ENCODE measurements at regions not wholly inside any gene's neighbourhood (a gene's known extent, or its start where the extent isn't known, plus 50 kb on each side); places are given as distances from the start of the nearest gene placed in this dataset.

DNA sequence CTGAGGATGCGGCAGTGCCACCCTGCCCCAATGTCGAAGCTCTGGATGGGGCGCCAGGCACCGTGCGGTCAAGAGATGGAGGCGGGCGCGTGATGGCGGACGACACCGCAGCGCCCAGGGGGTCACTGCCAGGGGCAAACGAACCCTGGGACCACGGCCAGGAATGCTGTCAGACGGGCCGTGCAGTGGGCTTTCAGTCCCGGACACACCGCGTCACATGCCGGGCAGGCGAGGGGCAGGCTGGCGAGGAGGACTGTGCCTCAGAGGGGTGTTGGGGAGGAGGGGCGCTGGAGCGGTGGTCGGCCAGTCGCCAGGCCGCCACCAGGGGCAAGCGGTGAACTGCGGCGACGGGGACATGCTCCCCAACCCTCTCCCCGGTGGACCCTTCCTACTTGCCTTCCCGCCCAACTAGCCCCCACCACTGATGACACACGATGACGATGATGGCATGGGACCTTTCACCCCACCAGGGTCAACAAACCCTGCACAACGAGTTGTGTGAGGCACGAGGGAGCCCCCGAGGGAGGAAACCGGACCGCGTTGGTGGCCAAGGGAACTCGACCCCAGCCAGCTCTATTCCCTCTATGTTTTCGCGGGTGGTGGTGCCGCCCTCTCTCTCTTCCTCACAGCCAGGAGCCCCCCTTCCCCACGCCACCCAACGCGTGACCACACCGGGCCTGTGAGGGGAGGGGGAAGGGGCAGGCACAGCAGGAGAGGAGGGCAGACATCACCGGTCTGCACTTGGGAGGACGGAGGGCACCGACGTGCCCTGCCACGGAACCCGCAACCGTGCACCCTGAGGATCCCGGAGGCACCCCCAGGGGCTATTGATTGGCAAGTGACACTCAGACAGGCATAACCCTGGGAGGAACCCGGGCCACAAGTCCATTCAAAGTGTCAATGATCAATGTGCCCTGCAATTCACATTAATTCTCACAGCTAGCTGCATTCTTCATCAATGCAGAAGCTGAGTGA lies 1960.9 kb upstream of the DEFB115 start:
- peaks cover 29% of the 10 kb centered on the region for H3K9me3 ChIP-seq (ENCODE audit: control insufficient read depth, low read depth, low read length)
- H2AFZ ChIP-seq (ENCODE audit: low read length), result no peak overlapping the region
- H3K4me1 Mint-ChIP-seq, result no peaks in the 10 kb centered on the region

More for the DNA sequence above, 1960.9 kb upstream of the DEFB115 start:
- Histone ChIP-seq H3K23me2 (ENCODE audit: insufficient read length, low read depth, low read length, poor library complexity, severe bottlenecking) (no peaks in the 10 kb centered on the region), H3K4me1 (ENCODE audit: insufficient read depth, low read length) (no peaks in the 10 kb centered on the region), H2AK5ac (ENCODE audit: insufficient read length, low read length) (no peak overlapping the region), H3K4ac (ENCODE audit: low read depth, low read length) (no peak overlapping the region), H3K23ac (ENCODE audit: insufficient read length, low read depth, low read length) (no peak overlapping the region), H3K9ac (ENCODE audit: extremely low read depth, insufficient read length, low read length) (no peak overlapping the region), H4K5ac (ENCODE audit: insufficient read length, low read depth, low read length) (no peak overlapping the region), H3K27ac (ENCODE audit: insufficient read length, low read depth, low read length) (no peak overlapping the region), H3K79me1 (ENCODE audit: insufficient read depth, low read depth, low read length, poor library complexity, severe bottlenecking) (no peaks in the 10 kb centered on the region), H2BK12ac (ENCODE audit: insufficient read length, low read depth, low read length) (no peak overlapping the region), H4K91ac (ENCODE audit: insufficient read length, low read depth, low read length) (no peak overlapping the region), H3K14ac (ENCODE audit: insufficient read depth, low read length) (no peak overlapping the region), H3T11ph (ENCODE audit: low read length) (no peak overlapping the region), H2BK5ac (ENCODE audit: insufficient read length, low read length) (no peak overlapping the region), H2BK15ac (ENCODE audit: low read depth, low read length) (no peak overlapping the region), H3K4me2 (ENCODE audit: insufficient read depth, insufficient read length, low read length) (no peak overlapping the region), H2BK120ac (ENCODE audit: low read depth, low read length, poor library complexity, severe bottlenecking) (no peak overlapping the region), H3K27me3 (ENCODE audit: insufficient read depth, low read length) (no peaks in the 10 kb centered on the region), H3K56ac (ENCODE audit: insufficient read length, low read depth, low read length) (no peak overlapping the region), H2BK20ac (ENCODE audit: low read depth, low read length, poor library complexity, severe bottlenecking) (no peak overlapping the region), H3K79me2 (ENCODE audit: insufficient read depth, low read length) (no peaks in the 10 kb centered on the region), H4K20me1 (ENCODE audit: control insufficient read depth, insufficient read depth, insufficient read length) (no peaks in the 10 kb centered on the region), H4K8ac (replicated peaks; ENCODE audit: insufficient read length, low read depth, low read length) (no peak overlapping the region), H3K18ac (ENCODE audit: insufficient read length, low read depth, low read length) (no peak overlapping the region)
- no peak for DNase-seq
- peaks cover 11 to 23% (median 16%) of the 10 kb centered on the region in 3 experiments; a peak in 6 of 7 replicates for H3K36me3 Mint-ChIP-seq (ENCODE audit: insufficient read depth in 1 of 3, low read depth in 3 of 3)
- H3K27me3 Mint-ChIP-seq (ENCODE audit: low read depth), result peaks cover 2% of the 10 kb centered on the region
- peaks cover 7 to 41% of the 10 kb centered on the region in 2 experiments for H3K9me3 Mint-ChIP-seq
- no peak overlapping the region for H3K4me3 Mint-ChIP-seq
- WGBS (ENCODE audit: extremely low coverage, insufficient read length, low lambda C conversion rate), result no CpG with 5 or more reads among the region's 58 CpGs
- TF ChIP-seq, protein P1, sequence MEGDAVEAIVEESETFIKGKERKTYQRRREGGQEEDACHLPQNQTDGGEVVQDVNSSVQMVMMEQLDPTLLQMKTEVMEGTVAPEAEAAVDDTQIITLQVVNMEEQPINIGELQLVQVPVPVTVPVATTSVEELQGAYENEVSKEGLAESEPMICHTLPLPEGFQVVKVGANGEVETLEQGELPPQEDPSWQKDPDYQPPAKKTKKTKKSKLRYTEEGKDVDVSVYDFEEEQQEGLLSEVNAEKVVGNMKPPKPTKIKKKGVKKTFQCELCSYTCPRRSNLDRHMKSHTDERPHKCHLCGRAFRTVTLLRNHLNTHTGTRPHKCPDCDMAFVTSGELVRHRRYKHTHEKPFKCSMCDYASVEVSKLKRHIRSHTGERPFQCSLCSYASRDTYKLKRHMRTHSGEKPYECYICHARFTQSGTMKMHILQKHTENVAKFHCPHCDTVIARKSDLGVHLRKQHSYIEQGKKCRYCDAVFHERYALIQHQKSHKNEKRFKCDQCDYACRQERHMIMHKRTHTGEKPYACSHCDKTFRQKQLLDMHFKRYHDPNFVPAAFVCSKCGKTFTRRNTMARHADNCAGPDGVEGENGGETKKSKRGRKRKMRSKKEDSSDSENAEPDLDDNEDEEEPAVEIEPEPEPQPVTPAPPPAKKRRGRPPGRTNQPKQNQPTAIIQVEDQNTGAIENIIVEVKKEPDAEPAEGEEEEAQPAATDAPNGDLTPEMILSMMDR (conservative IDR thresholded peaks at IDR 0.05), result no peak
- no peak overlapping the region for H3K27ac Mint-ChIP-seq

All from H9 (cell line).